ENCODE measurements at regions not wholly inside any gene's neighbourhood (a gene's known extent, or its start where the extent isn't known, plus 50 kb on each side); places are given as distances from the start of the nearest gene placed in this dataset.

- no peak overlapping the region for H3K27ac Mint-ChIP-seq (ENCODE audit: unreplicated experiment)
- no peaks in the 10 kb centered on the region for H3K27me3 Mint-ChIP-seq (ENCODE audit: unreplicated experiment)
- no peak overlapping the region for H3K4me3 Mint-ChIP-seq (ENCODE audit: unreplicated experiment)
- H3K9me3 Mint-ChIP-seq (ENCODE audit: unreplicated experiment) = no peaks in the 10 kb centered on the region
- no peak for TF ChIP-seq CTCF (IDR thresholded peaks at IDR 0.05)
- peaks cover 35% of the 10 kb centered on the region for H3K4me1 Mint-ChIP-seq (ENCODE audit: unreplicated experiment)
- no peaks in the 10 kb centered on the region for H3K36me3 Mint-ChIP-seq (ENCODE audit: unreplicated experiment)
- no peak for DNase-seq (ENCODE audit: extremely low spot score, unreplicated experiment)
Measured at GRCh38 chr12:28936221-28936620, 212.9 kb upstream of the FAR2 start.

GRCh38 chr12:28936711-28937110 is 212.4 kb upstream of the FAR2 start:
- Mint-ChIP-seq H3K27ac (ENCODE audit: unreplicated experiment) (no peak overlapping the region), H3K9me3 (ENCODE audit: unreplicated experiment) (no peaks in the 10 kb centered on the region), H3K4me3 (ENCODE audit: unreplicated experiment) (no peak overlapping the region), H3K4me1 (ENCODE audit: unreplicated experiment) (peaks cover 39% of the 10 kb centered on the region), H3K36me3 (ENCODE audit: unreplicated experiment) (no peaks in the 10 kb centered on the region), H3K27me3 (ENCODE audit: unreplicated experiment) (no peaks in the 10 kb centered on the region)
- no peak for TF ChIP-seq CTCF (IDR thresholded peaks at IDR 0.05)
- DNase-seq (ENCODE audit: extremely low spot score, unreplicated experiment) = no peak

DNA sequence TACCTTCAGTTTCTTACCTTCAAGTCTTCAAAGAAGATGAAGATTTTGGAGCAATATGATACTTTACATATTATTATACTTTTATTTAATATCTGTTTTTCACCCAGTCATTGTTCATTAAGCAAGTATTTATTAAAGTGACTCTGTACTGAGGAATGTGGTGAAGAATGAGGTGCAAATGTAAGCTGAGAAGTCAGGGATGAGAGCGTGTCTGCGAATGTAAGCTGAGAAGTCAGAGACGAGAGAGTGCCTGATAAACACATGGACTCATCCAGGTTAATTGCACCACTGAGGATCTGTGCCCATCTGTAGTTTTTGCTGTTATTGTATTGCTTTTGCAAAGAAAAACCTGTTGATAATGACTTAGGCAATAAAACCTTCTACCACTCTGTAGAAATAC is 211.9 kb upstream of the FAR2 start:
- DNase-seq (ENCODE audit: extremely low spot score, unreplicated experiment) = no peak
- no peak for TF ChIP-seq CTCF (IDR thresholded peaks at IDR 0.05)
- H3K27ac Mint-ChIP-seq (ENCODE audit: unreplicated experiment) = no peak overlapping the region
- no peaks in the 10 kb centered on the region for H3K9me3 Mint-ChIP-seq (ENCODE audit: unreplicated experiment)
- peaks cover 42% of the 10 kb centered on the region for H3K4me1 Mint-ChIP-seq (ENCODE audit: unreplicated experiment)
- H3K4me3 Mint-ChIP-seq (ENCODE audit: unreplicated experiment) = no peak overlapping the region
- H3K27me3 Mint-ChIP-seq (ENCODE audit: unreplicated experiment) = no peaks in the 10 kb centered on the region
- no peaks in the 10 kb centered on the region for H3K36me3 Mint-ChIP-seq (ENCODE audit: unreplicated experiment)

DNA sequence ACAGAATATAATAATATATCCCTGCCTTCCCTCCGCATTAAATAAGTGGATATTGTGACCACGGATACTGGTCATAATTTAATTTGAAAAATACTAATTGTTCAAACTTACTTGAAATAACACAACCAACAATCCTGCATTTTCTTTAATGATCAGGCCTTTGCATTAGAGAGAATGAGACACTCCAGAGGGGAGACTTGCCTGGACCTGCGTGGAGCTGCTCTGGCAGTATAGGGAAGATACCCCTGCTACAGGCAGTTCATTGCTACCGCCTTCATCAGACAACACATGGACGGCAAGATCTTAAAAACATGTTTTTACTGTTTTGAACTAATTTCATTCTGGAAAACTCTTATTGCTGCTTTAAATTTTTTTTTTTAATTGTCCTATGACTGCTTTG is 211.0 kb upstream of the FAR2 start:
- Mint-ChIP-seq H3K9me3 (ENCODE audit: unreplicated experiment) (no peaks in the 10 kb centered on the region), H3K27me3 (ENCODE audit: unreplicated experiment) (no peaks in the 10 kb centered on the region), H3K4me3 (ENCODE audit: unreplicated experiment) (no peak overlapping the region), H3K4me1 (ENCODE audit: unreplicated experiment) (peaks cover 42% of the 10 kb centered on the region), H3K27ac (ENCODE audit: unreplicated experiment) (no peak overlapping the region), H3K36me3 (ENCODE audit: unreplicated experiment) (no peaks in the 10 kb centered on the region)
- DNase-seq (ENCODE audit: extremely low spot score, unreplicated experiment) = no peak
- no peak for TF ChIP-seq CTCF (IDR thresholded peaks at IDR 0.05)

DNA sequence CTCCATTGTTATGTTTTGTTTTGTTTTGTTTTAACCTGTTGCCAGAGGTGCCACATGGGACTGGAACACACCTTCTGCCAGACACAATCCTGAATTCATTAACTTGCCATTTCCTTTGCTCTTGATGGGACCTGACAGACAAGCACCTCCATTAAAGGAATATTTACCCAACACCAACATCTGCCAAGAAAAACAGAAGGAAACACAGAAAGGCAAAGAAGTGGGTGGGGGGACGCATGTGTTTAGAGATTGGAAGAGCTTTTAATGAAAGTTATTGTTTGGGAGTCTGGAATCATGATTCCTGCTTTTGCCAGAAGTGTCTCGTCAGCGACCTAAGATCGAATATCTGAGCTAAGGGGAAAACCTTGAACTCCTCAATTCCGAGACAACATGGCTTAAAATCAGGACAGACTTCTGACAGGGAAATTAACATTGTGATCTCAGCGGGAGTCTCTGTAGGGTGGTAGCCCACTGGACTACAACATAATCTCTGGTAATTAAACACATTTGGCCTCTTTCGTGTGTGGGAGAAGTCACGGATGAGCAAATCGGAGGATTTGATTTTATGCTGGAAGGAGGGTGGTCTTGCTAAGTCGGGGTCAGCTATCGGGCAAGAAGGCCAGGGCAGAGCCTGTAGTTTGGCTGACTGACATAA is 210.4 kb upstream of the FAR2 start:
- Mint-ChIP-seq H3K36me3 (ENCODE audit: unreplicated experiment) (no peaks in the 10 kb centered on the region), H3K4me3 (ENCODE audit: unreplicated experiment) (no peak overlapping the region), H3K27ac (ENCODE audit: unreplicated experiment) (peak overlapping the region; percentile 19), H3K27me3 (ENCODE audit: unreplicated experiment) (no peaks in the 10 kb centered on the region), H3K9me3 (ENCODE audit: unreplicated experiment) (peaks cover under 1% of the 10 kb centered on the region), H3K4me1 (ENCODE audit: unreplicated experiment) (peaks cover 42% of the 10 kb centered on the region)
- DNase-seq (ENCODE audit: extremely low spot score, unreplicated experiment) = no peak
- no peak for TF ChIP-seq CTCF (IDR thresholded peaks at IDR 0.05)

Data from osteocyte (in vitro differentiated cells).